ENCODE measurements at regions not wholly inside any gene's neighbourhood (a gene's known extent, or its start where the extent isn't known, plus 50 kb on each side); places are given as distances from the start of the nearest gene placed in this dataset.
"Not testable (repeated sequence)": the region's sequence is repeated elsewhere in the genome, so short reads cannot be mapped to it uniquely, and the experiment has no call there.

- Histone ChIP-seq H3K4me1 (no peaks in the 10 kb centered on the region), H3K36me3 (no peaks in the 10 kb centered on the region), H3K4me3 (no peak overlapping the region), H3K9me3 (no peaks in the 10 kb centered on the region), H3K27ac (no peak overlapping the region), H3K27me3 (no peaks in the 10 kb centered on the region)
- WGBS, 2 donors, result 83 to 85% methylated on average over 1 of the region's 1 CpG
- TF ChIP-seq CTCF (IDR thresholded peaks at IDR 0.05) (no peak), POLR2AphosphoS5 (IDR thresholded peaks at IDR 0.05) (no peak), POLR2A (IDR thresholded peaks at IDR 0.05) (no peak), EP300 (IDR thresholded peaks at IDR 0.05) (no peak)
- DNase-seq, result no peak
- no peak for ATAC-seq (ENCODE audit: low FRiP score in 2 of 2)
Observed at GRCh38 chr6:62999796-63000195, 211.5 kb upstream of the FKBP1C start.

- not testable (repeated sequence) for H3K4me3 ChIP-seq; H3K27ac ChIP-seq; H3K27me3 ChIP-seq; H3K36me3 ChIP-seq; H3K9me3 ChIP-seq; DNase-seq; H3K4me1 ChIP-seq; ATAC-seq (ENCODE audit: low FRiP score in 2 of 2)
- 82 to 84% methylated on average over 7 of the region's 7 CpGs for WGBS, 2 donors
Observed at GRCh38 chr6:63006018-63006417, 205.3 kb upstream of the FKBP1C start.

DNA sequence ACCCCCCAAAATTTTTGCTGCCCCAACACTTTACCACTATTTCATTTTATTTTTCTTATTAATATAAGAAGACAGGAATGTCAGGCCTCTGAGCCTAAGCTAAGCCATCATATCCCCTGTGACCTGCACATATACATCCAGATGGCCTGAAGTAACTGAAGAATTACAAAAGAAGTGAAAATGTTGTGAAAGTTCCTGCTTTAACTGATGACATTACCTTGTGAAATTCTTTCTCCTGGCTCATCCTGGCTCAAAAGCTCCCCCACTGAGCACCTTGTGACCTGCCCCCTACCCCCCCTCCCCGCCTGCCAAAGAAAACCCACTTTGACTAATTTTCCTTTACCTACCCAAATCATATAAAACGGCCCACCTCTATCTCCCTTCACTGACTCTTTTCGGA, 200.3 kb upstream of the FKBP1C start:
- WGBS, 2 donors, result 57 to 68% methylated on average over 3 of the region's 3 CpGs
- H3K27ac ChIP-seq; ATAC-seq (ENCODE audit: low FRiP score in 2 of 2); DNase-seq; H3K4me3 ChIP-seq; H3K36me3 ChIP-seq; H3K9me3 ChIP-seq; H3K27me3 ChIP-seq; H3K4me1 ChIP-seq: not testable (repeated sequence)

DNA sequence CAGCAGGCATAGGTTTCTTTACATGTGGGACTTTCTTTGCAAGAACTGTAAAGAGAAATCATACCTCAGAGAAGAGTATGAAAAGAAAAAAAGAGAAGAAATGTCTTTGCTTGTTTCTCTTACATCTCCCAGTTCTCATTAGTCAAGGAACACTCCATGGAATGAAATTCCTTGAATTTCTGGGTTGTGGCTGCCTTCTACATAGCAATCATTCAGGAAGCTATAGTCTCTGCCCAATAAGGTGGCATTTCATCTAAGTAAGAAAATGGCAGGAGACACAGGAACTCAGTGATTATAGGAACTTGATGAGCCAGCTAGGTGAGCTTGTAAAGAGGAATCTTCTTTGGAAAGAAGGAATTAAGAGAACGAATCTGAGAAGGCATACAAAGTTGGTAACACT, 197.0 kb upstream of the FKBP1C start:
- H3K27me3 ChIP-seq, result no peaks in the 10 kb centered on the region
- WGBS, 2 donors, result 42 to 50% methylated on average over 1 of the region's 1 CpG
- TF ChIP-seq EP300 (IDR thresholded peaks at IDR 0.05), result no peak
- no peak for TF ChIP-seq POLR2AphosphoS5 (IDR thresholded peaks at IDR 0.05)
- no peak for TF ChIP-seq CTCF (IDR thresholded peaks at IDR 0.05)
- TF ChIP-seq POLR2A (IDR thresholded peaks at IDR 0.05), result no peak
- no peak overlapping the region for H3K4me3 ChIP-seq
- ATAC-seq (ENCODE audit: low FRiP score in 2 of 2), result no peak
- H3K4me1 ChIP-seq, result no peaks in the 10 kb centered on the region
- H3K9me3 ChIP-seq, result no peaks in the 10 kb centered on the region
- no peak overlapping the region for H3K27ac ChIP-seq
- no peaks in the 10 kb centered on the region for H3K36me3 ChIP-seq
- no peak for DNase-seq

- no peaks in the 10 kb centered on the region for H3K4me1 ChIP-seq
- no peaks in the 10 kb centered on the region for H3K9me3 ChIP-seq
- H3K27ac ChIP-seq, result no peak overlapping the region
- WGBS, 2 donors, result 43 to 85% methylated on average over 2 of the region's 2 CpGs
- H3K27me3 ChIP-seq, result no peaks in the 10 kb centered on the region
- ATAC-seq (ENCODE audit: low FRiP score in 2 of 2), result no peak
- H3K36me3 ChIP-seq, result no peaks in the 10 kb centered on the region
- TF ChIP-seq EP300 (IDR thresholded peaks at IDR 0.05) (no peak), POLR2AphosphoS5 (IDR thresholded peaks at IDR 0.05) (no peak), POLR2A (IDR thresholded peaks at IDR 0.05) (no peak), CTCF (IDR thresholded peaks at IDR 0.05) (no peak)
- no peak for DNase-seq
- H3K4me3 ChIP-seq, result no peak overlapping the region
Observed at GRCh38 chr6:63022631-63023030, 188.6 kb upstream of the FKBP1C start.

- DNase-seq (no peak), ATAC-seq (ENCODE audit: low FRiP score in 2 of 2) (no peak)
- Histone ChIP-seq H3K4me3 (no peak overlapping the region), H3K4me1 (no peaks in the 10 kb centered on the region), H3K9me3 (no peaks in the 10 kb centered on the region), H3K27ac (no peak overlapping the region), H3K27me3 (no peaks in the 10 kb centered on the region), H3K36me3 (no peaks in the 10 kb centered on the region)
- WGBS, 2 donors, result 46 to 73% methylated on average over 4 of the region's 4 CpGs
- TF ChIP-seq POLR2AphosphoS5 (IDR thresholded peaks at IDR 0.05), result no peak
- no peak for TF ChIP-seq EP300 (IDR thresholded peaks at IDR 0.05)
- no peak for TF ChIP-seq POLR2A (IDR thresholded peaks at IDR 0.05)
- no peak for TF ChIP-seq CTCF (IDR thresholded peaks at IDR 0.05)
Observed at GRCh38 chr6:63023726-63024125, 187.5 kb upstream of the FKBP1C start.
